Liver (tissue), 8 donors: ENCODE measurements at regions not wholly inside any gene's neighbourhood (a gene's known extent, or its start where the extent isn't known, plus 50 kb on each side); places are given as distances from the start of the nearest gene placed in this dataset.

Experiments used
- DNase-seq: peaks from one replicate; pipeline ENCODE4 v3.0.0-alpha.2; 2017; ENCODE audit warnings: low spot score
- H3K27ac ChIP-seq, 2 donors: one replicate each; pipeline ENCODE4 v1.7.0; 2013; ENCODE audit warnings: inconsistent platforms in 2 of 2, low read length in 2 of 2, control low read depth in 1 of 2, low read depth in 1 of 2, mild to moderate bottlenecking in 1 of 2
- H3K27me3 ChIP-seq, 4 donors: one replicate each; pipeline versions ENCODE4 v1.6.1 to v1.7.0; 2013; ENCODE audit warnings: low read length in 3 of 4, inconsistent platforms in 1 of 4, mild to moderate bottlenecking in 1 of 4, moderate library complexity in 1 of 4; ENCODE audit not compliant: control insufficient read depth in 4 of 4, insufficient read depth in 4 of 4
- H3K36me3 ChIP-seq, 4 donors: one replicate each; pipeline versions ENCODE4 v1.6.1 to v1.7.0; 2013; ENCODE audit warnings: low read length in 3 of 4, mild to moderate bottlenecking in 3 of 4, low read depth in 1 of 4, moderate library complexity in 1 of 4; ENCODE audit not compliant: control insufficient read depth in 4 of 4, insufficient read depth in 3 of 4
- H3K4me1 ChIP-seq, 4 donors: one replicate each; pipeline versions ENCODE4 v1.6.1 to v1.7.0; 2013; ENCODE audit warnings: low read length in 3 of 4, mild to moderate bottlenecking in 3 of 4, moderate library complexity in 1 of 4; ENCODE audit not compliant: control insufficient read depth in 4 of 4, insufficient read depth in 4 of 4
- H3K4me3 ChIP-seq, 3 donors: one replicate each; pipeline versions ENCODE4 v1.6.1 to v1.7.0; 2013; ENCODE audit warnings: low read length in 3 of 3, control low read depth in 1 of 3, low read depth in 1 of 3, mild to moderate bottlenecking in 1 of 3
- H3K9ac ChIP-seq, 2 donors: one replicate each; pipeline ENCODE4 v1.7.0; 2013; ENCODE audit warnings: low read length in 2 of 2, mild to moderate bottlenecking in 2 of 2, moderate library complexity in 2 of 2, control low read depth in 1 of 2, low read depth in 1 of 2
- H3K9me3 ChIP-seq, 4 donors: one replicate each; pipeline versions ENCODE4 v1.6.1 to v1.7.0; 2013; ENCODE audit warnings: low read length in 3 of 4; ENCODE audit not compliant: control insufficient read depth in 4 of 4
- EGR1 ChIP-seq, 2 donors: IDR thresholded peaks; 2 replicates each; pipeline ENCODE4 v1.6.1; 2016 to 2018; ENCODE audit warnings: antibody characterized with exemption in 2 of 2, low read depth in 2 of 2
- FOXA1 ChIP-seq: IDR thresholded peaks from 2 replicates; pipeline ENCODE4 v1.6.1; 2016; ENCODE audit warnings: antibody characterized with exemption
- FOXA2 ChIP-seq: IDR thresholded peaks from 2 replicates; pipeline ENCODE4 v1.6.1; 2016; ENCODE audit warnings: antibody characterized with exemption
- GABPA ChIP-seq, 2 donors: IDR thresholded peaks in 1 of 2; conservative IDR thresholded peaks in 1 of 2; 2 replicates each; pipeline ENCODE4 v1.6.1; 2016; ENCODE audit warnings: antibody characterized with exemption in 2 of 2, mild to moderate bottlenecking in 1 of 2, moderate library complexity in 1 of 2
- HNF4A ChIP-seq, 2 donors: conservative IDR thresholded peaks; 2 replicates each; pipeline ENCODE4 v1.6.1; 2016; ENCODE audit warnings: antibody characterized with exemption in 2 of 2, mild to moderate bottlenecking in 2 of 2
- HNF4G ChIP-seq: IDR thresholded peaks from 2 replicates; pipeline ENCODE4 v1.6.1; 2016; ENCODE audit warnings: antibody characterized with exemption
- JUND ChIP-seq, 2 donors: IDR thresholded peaks; 2 replicates each; pipeline ENCODE4 v1.6.1; 2016; ENCODE audit warnings: antibody characterized with exemption in 2 of 2
- NR2F2 ChIP-seq: IDR thresholded peaks from 2 replicates; pipeline ENCODE4 v1.6.1; 2016; ENCODE audit warnings: antibody characterized with exemption
- RAD21 ChIP-seq, 2 donors: IDR thresholded peaks; 2 replicates each; pipeline ENCODE4 v1.6.1; 2016; ENCODE audit warnings: antibody characterized with exemption in 2 of 2, mild to moderate bottlenecking in 2 of 2
- RXRA ChIP-seq, 2 donors: IDR thresholded peaks; 2 replicates each; pipeline ENCODE4 v1.6.1; 2017 to 2018; ENCODE audit warnings: antibody characterized with exemption in 2 of 2, mild to moderate bottlenecking in 1 of 2
- SP1 ChIP-seq: IDR thresholded peaks from 2 replicates; pipeline ENCODE4 v1.6.1; 2018; ENCODE audit warnings: antibody characterized with exemption, mild to moderate bottlenecking
- TAF1 ChIP-seq: conservative IDR thresholded peaks from 2 replicates; pipeline ENCODE4 v1.6.1; 2016; ENCODE audit warnings: antibody characterized with exemption, mild to moderate bottlenecking
- YY1 ChIP-seq: IDR thresholded peaks from 2 replicates; pipeline ENCODE4 v1.6.1; 2016; ENCODE audit warnings: antibody characterized with exemption, mild to moderate bottlenecking
- WGBS: extraction: QIAGEN DNeasy Blood & Tissue Kit; methylation state at CpG from one replicate; pipeline ENCODE4 v1.1.7; 2013; 5-methylcytosine and 5-hydroxymethylcytosine counted together
- TF ChIP-seq, protein P1 (sequence below): IDR thresholded peaks from 2 replicates; pipeline ENCODE4 v1.6.1; 2016; ENCODE audit warnings: antibody characterized with exemption, mild to moderate bottlenecking
- TF ChIP-seq, protein P2 (sequence below): IDR thresholded peaks from 2 replicates; pipeline ENCODE4 v1.6.1; 2016; ENCODE audit warnings: antibody characterized with exemption
- TF ChIP-seq, protein P3 (sequence below): IDR thresholded peaks from 2 replicates; pipeline ENCODE4 v1.6.1; 2016; ENCODE audit warnings: antibody characterized with exemption
- TF ChIP-seq, protein P4 (sequence below): fragments of 150-350 bp; IDR thresholded peaks from 2 replicates; pipeline ENCODE4 v1.5.1; 2017; ENCODE audit warnings: improper control_type of control experiment, low read depth, low read length; ENCODE audit not compliant: missing input control
- TF ChIP-seq, protein P5 (sequence below): IDR thresholded peaks from 2 replicates; pipeline ENCODE4 v1.6.1; 2016; ENCODE audit warnings: antibody characterized with exemption
- donor health status: healthy.
- donor health status: healthy.
- donor health status: healthy.
- donor health status: healthy.
- donor health status: healthy.

DNA sequence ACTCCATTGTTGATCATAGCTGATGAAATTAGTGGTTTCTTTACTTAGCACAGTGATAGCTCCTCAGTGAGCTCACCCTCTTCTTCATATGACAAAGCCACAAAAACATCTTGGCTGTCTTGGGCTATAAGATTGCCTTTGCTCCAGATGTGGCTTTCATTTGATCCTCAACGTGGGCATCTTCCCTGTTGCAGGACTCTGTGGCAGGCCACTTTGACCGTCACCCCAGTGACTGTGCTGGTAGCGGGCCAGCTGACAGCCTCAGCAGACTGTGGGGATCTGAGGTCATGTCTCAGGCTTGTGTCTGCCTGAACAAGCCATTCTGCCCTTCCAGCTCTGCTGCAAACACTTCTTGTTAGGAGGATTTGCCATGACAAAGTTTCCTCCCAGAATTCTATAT, 422.2 kb downstream of the NR2F1-AS1 start:
- no peaks in the 10 kb centered on the region for H3K36me3 ChIP-seq
- TF ChIP-seq GABPA (IDR thresholded peaks at IDR 0.05 in 1 of 2, conservative IDR thresholded peaks at IDR 0.05 in 1 of 2) (no peak), NR2F2 (no peak), HNF4A (conservative IDR thresholded peaks at IDR 0.05) (no peak), HNF4G (no peak), FOXA1 (no peak)
- TF ChIP-seq, protein P1, sequence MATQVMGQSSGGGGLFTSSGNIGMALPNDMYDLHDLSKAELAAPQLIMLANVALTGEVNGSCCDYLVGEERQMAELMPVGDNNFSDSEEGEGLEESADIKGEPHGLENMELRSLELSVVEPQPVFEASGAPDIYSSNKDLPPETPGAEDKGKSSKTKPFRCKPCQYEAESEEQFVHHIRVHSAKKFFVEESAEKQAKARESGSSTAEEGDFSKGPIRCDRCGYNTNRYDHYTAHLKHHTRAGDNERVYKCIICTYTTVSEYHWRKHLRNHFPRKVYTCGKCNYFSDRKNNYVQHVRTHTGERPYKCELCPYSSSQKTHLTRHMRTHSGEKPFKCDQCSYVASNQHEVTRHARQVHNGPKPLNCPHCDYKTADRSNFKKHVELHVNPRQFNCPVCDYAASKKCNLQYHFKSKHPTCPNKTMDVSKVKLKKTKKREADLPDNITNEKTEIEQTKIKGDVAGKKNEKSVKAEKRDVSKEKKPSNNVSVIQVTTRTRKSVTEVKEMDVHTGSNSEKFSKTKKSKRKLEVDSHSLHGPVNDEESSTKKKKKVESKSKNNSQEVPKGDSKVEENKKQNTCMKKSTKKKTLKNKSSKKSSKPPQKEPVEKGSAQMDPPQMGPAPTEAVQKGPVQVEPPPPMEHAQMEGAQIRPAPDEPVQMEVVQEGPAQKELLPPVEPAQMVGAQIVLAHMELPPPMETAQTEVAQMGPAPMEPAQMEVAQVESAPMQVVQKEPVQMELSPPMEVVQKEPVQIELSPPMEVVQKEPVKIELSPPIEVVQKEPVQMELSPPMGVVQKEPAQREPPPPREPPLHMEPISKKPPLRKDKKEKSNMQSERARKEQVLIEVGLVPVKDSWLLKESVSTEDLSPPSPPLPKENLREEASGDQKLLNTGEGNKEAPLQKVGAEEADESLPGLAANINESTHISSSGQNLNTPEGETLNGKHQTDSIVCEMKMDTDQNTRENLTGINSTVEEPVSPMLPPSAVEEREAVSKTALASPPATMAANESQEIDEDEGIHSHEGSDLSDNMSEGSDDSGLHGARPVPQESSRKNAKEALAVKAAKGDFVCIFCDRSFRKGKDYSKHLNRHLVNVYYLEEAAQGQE: no peak

DNA sequence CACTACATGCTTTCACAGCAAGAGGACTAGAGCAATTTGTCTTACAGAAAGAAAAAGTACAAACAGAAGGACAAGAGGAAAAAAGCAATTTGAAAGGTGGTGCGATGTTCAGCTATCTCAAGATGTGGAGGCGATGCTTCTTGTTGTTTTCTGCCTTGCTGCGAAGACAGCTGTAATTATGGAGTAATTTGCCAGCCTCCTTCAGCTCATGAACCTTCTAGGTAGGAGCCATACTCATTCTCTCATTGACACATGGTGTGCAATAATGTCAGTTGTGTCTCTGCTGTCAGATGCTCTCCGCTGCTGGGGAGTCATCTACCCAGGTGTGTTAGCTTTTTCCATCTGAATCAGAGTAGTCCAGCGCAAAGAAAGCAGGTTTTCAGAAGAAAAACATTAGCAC, 424.5 kb downstream of the NR2F1-AS1 start:
- H3K9me3 ChIP-seq: no peaks in the 10 kb centered on the region
- H3K4me1 ChIP-seq: no peaks in the 10 kb centered on the region
- TF ChIP-seq JUND (IDR thresholded peaks at IDR 0.05) (no peak), HNF4G (no peak), NR2F2 (no peak), FOXA1 (no peak), GABPA (IDR thresholded peaks at IDR 0.05 in 1 of 2, conservative IDR thresholded peaks at IDR 0.05 in 1 of 2) (no peak), FOXA2 (no peak), SP1 (no peak), RXRA (IDR thresholded peaks at IDR 0.05) (no peak), HNF4A (conservative IDR thresholded peaks at IDR 0.05) (no peak), YY1 (no peak), EGR1 (IDR thresholded peaks at IDR 0.05; ENCODE audit: low read depth in 2 of 2) (no peak), TAF1 (no peak), RAD21 (IDR thresholded peaks at IDR 0.05) (no peak)
- TF ChIP-seq, protein P2, sequence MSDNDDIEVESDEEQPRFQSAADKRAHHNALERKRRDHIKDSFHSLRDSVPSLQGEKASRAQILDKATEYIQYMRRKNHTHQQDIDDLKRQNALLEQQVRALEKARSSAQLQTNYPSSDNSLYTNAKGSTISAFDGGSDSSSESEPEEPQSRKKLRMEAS: no peak
- TF ChIP-seq, protein P3, sequence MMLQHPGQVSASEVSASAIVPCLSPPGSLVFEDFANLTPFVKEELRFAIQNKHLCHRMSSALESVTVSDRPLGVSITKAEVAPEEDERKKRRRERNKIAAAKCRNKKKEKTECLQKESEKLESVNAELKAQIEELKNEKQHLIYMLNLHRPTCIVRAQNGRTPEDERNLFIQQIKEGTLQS: no peak
- TF ChIP-seq, protein P4, sequence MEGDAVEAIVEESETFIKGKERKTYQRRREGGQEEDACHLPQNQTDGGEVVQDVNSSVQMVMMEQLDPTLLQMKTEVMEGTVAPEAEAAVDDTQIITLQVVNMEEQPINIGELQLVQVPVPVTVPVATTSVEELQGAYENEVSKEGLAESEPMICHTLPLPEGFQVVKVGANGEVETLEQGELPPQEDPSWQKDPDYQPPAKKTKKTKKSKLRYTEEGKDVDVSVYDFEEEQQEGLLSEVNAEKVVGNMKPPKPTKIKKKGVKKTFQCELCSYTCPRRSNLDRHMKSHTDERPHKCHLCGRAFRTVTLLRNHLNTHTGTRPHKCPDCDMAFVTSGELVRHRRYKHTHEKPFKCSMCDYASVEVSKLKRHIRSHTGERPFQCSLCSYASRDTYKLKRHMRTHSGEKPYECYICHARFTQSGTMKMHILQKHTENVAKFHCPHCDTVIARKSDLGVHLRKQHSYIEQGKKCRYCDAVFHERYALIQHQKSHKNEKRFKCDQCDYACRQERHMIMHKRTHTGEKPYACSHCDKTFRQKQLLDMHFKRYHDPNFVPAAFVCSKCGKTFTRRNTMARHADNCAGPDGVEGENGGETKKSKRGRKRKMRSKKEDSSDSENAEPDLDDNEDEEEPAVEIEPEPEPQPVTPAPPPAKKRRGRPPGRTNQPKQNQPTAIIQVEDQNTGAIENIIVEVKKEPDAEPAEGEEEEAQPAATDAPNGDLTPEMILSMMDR: no peak
- TF ChIP-seq, protein P5, sequence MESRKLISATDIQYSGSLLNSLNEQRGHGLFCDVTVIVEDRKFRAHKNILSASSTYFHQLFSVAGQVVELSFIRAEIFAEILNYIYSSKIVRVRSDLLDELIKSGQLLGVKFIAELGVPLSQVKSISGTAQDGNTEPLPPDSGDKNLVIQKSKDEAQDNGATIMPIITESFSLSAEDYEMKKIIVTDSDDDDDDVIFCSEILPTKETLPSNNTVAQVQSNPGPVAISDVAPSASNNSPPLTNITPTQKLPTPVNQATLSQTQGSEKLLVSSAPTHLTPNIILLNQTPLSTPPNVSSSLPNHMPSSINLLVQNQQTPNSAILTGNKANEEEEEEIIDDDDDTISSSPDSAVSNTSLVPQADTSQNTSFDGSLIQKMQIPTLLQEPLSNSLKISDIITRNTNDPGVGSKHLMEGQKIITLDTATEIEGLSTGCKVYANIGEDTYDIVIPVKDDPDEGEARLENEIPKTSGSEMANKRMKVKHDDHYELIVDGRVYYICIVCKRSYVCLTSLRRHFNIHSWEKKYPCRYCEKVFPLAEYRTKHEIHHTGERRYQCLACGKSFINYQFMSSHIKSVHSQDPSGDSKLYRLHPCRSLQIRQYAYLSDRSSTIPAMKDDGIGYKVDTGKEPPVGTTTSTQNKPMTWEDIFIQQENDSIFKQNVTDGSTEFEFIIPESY: no peak
- TF ChIP-seq, protein P1: no peak
- H3K27me3 ChIP-seq: no peaks in the 10 kb centered on the region
- H3K9ac ChIP-seq: no peak overlapping the region
- WGBS: 93% methylated on average over 5 of the region's 5 CpGs
- no peak for DNase-seq
- H3K27ac ChIP-seq: no peak overlapping the region
- H3K4me3 ChIP-seq: no peak overlapping the region
- no peaks in the 10 kb centered on the region for H3K36me3 ChIP-seq

More for the DNA sequence above, 422.2 kb downstream of the NR2F1-AS1 start:
- Histone ChIP-seq H3K9me3 (no peaks in the 10 kb centered on the region), H3K4me3 (no peak overlapping the region), H3K27ac (no peak overlapping the region), H3K9ac (no peak overlapping the region), H3K27me3 (no peaks in the 10 kb centered on the region), H3K4me1 (no peaks in the 10 kb centered on the region)
- WGBS: 86% methylated on average over 3 of the region's 3 CpGs
- DNase-seq: no peak
